Uterus (tissue), 2 donors: ENCODE measurements at regions not wholly inside any gene's neighbourhood (a gene's known extent, or its start where the extent isn't known, plus 50 kb on each side); places are given as distances from the start of the nearest gene placed in this dataset.

Source experiments
- CTCF ChIP-seq, 4 experiments: fragments of 200-600 bp in 2 of 4; fragments of 450-650 bp in 2 of 4; sonication (generic) in 2 of 4; IDR thresholded peaks; one replicate each; pipeline ENCODE4 v1.5.1; 2016 to 2019; ENCODE audit warnings: antibody characterized with exemption in 4 of 4, mild to moderate bottlenecking in 2 of 4, moderate library complexity in 1 of 4
- POLR2A ChIP-seq, 2 donors: fragments of 450-650 bp; IDR thresholded peaks; one replicate each; pipeline ENCODE4 v1.6.1; 2016; ENCODE audit warnings: antibody characterized with exemption in 2 of 2, mild to moderate bottlenecking in 1 of 2, moderate library complexity in 1 of 2

GRCh38 chr5:105501315-105501714 is 1938.7 kb upstream of the NUDT12 start:
- no peak for TF ChIP-seq CTCF (IDR thresholded peaks at IDR 0.05)
- no peak for TF ChIP-seq POLR2A (IDR thresholded peaks at IDR 0.05)
